Ovary (tissue), 7 donors: ENCODE measurements at regions not wholly inside any gene's neighbourhood (a gene's known extent, or its start where the extent isn't known, plus 50 kb on each side); places are given as distances from the start of the nearest gene placed in this dataset.

Experiments
- DNase-seq, 5 donors: peaks; one replicate each; pipeline ENCODE4 v3.0.0-alpha.2; 2019 to 2020
- H3K27ac ChIP-seq, 2 donors: fragments of 200-600 bp; one replicate each; pipeline versions ENCODE4 v1.5.1 to v1.8.0; 2019 to 2022
- H3K27me3 ChIP-seq: fragments of 200-600 bp; one replicate; pipeline ENCODE4 v1.8.0; 2022
- H3K36me3 ChIP-seq: fragments of 200-600 bp; sonication (generic); one replicate; pipeline ENCODE4 v1.5.1; 2019
- H3K4me1 ChIP-seq: one replicate; pipeline ENCODE4 v1.8.1; 2013; ENCODE audit warnings: mild to moderate bottlenecking, moderate library complexity; ENCODE audit not compliant: insufficient read depth
- H3K4me3 ChIP-seq: fragments of 200-600 bp; sonication (generic); one replicate; pipeline ENCODE4 v1.5.1; 2017
- H3K9me3 ChIP-seq, 2 donors: fragments of 200-600 bp in 1 of 2; sonication (generic) in 1 of 2; one replicate each; pipeline versions ENCODE4 v1.5.1 to v1.8.1; 2013 to 2019; ENCODE audit warnings: mild to moderate bottlenecking in 1 of 2, moderate library complexity in 1 of 2
- EP300 ChIP-seq: sonication (generic); formaldehyde crosslinking; IDR thresholded peaks from one replicate; pipeline ENCODE4 v1.6.1; 2017; ENCODE audit warnings: antibody characterized with exemption
- POLR2A ChIP-seq: fragments of 450-650 bp; IDR thresholded peaks from one replicate; pipeline ENCODE4 v1.6.1; 2017; ENCODE audit warnings: antibody characterized with exemption, mild to moderate bottlenecking, moderate library complexity
- WGBS, 3 donors: extraction: QIAGEN DNeasy Blood & Tissue Kit in 1 of 3; methylation state at CpG; one replicate each; pipeline versions ENCODE4 v1.1.5 to v1.1.7; 2013 to 2017; 5-methylcytosine and 5-hydroxymethylcytosine counted together
- intact Hi-C, 4 donors: fragments of 100-400 bp; cut with DNase I; formaldehyde crosslinking; loops; one replicate each; pipeline versions ENCODE4 v1.11.0 to v1.15.1; 2022 to 2023
- TF ChIP-seq, protein P1 (sequence below), 3 donors: fragments of 450-650 bp in 2 of 3; fragments of 200-600 bp in 1 of 3; IDR thresholded peaks; one replicate each; pipeline versions ENCODE4 v1.5.1 to v1.8.0; 2016 to 2022; ENCODE audit warnings: antibody characterized with exemption in 3 of 3, mild to moderate bottlenecking in 1 of 3
- donor health status: DM: no; HTN: no; CAD: no; lungs with moderate emphysema.
- donor health status: DM: no; HTN: no; CAD: no.
- donor health status: Bipolar disorder and iron deficiency.
- donor health status: DM: no; HTN: no; CAD: no.
- donor health status: DM: yes; HTN: yes; CAD: no.

DNA sequence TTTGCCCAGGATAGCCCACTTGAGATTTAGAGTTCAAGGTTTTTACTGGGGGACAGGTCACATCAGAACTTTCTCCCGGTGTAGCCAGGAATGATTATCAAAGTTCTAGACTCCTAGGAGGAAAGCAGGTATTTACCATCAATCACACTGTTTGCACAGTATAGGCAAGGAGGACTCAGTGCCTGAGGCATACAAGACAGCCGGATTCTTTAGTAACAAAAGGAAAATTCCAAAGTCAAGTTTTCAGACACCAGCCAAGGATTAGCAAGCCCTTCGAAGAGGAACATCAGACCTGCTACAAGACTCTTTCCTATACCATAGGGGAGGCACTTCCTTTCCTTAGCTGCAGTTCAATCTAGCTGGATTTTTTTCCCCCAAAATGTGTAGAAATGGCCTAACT lies 197.8 kb upstream of the USP25 start:
- no peak overlapping the region for H3K27ac ChIP-seq
- DNase-seq: no peak
- H3K27me3 ChIP-seq: no peaks in the 10 kb centered on the region
- no peaks in the 10 kb centered on the region for H3K4me1 ChIP-seq
- no peak overlapping the region for H3K4me3 ChIP-seq
- intact Hi-C loops: no loop called here
- H3K36me3 ChIP-seq: no peaks in the 10 kb centered on the region
- no peaks in the 10 kb centered on the region for H3K9me3 ChIP-seq
- no peak for TF ChIP-seq EP300
- TF ChIP-seq, protein P1, sequence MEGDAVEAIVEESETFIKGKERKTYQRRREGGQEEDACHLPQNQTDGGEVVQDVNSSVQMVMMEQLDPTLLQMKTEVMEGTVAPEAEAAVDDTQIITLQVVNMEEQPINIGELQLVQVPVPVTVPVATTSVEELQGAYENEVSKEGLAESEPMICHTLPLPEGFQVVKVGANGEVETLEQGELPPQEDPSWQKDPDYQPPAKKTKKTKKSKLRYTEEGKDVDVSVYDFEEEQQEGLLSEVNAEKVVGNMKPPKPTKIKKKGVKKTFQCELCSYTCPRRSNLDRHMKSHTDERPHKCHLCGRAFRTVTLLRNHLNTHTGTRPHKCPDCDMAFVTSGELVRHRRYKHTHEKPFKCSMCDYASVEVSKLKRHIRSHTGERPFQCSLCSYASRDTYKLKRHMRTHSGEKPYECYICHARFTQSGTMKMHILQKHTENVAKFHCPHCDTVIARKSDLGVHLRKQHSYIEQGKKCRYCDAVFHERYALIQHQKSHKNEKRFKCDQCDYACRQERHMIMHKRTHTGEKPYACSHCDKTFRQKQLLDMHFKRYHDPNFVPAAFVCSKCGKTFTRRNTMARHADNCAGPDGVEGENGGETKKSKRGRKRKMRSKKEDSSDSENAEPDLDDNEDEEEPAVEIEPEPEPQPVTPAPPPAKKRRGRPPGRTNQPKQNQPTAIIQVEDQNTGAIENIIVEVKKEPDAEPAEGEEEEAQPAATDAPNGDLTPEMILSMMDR (IDR thresholded peaks at IDR 0.05): no peak
- TF ChIP-seq POLR2A: no peak
- WGBS, 3 donors: 79 to 95% (median 84%) methylated on average over 3 of the region's 3 CpGs

DNA sequence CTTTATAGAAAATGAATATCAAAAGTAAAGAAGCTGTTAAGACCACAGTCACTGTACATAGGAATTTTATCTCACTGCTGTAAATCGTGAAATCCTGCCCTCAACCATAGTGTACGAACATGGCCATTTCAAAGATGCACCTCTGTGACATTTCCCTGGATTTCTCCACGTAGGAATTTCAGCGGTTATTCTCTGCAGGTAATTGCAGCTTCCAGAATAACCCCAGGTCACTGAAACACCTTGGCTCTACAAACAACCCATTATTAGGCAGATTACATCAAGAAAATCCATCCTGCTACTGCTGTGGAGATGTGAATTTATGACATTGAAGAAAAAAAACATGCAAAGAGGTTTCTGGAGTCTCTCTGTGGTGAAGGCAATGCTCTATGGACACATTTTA lies 196.2 kb upstream of the USP25 start:
- Histone ChIP-seq H3K27me3 (no peaks in the 10 kb centered on the region), H3K4me3 (no peak overlapping the region), H3K4me1 (no peaks in the 10 kb centered on the region), H3K36me3 (no peaks in the 10 kb centered on the region), H3K9me3 (no peaks in the 10 kb centered on the region), H3K27ac (no peak overlapping the region)
- no peak for DNase-seq
- intact Hi-C loops: no loop called here
- TF ChIP-seq EP300 (no peak), POLR2A (no peak)
- TF ChIP-seq, protein P1 (IDR thresholded peaks at IDR 0.05): no peak
- WGBS, 3 donors: 59 to 73% (median 65%) methylated on average over 4 of the region's 4 CpGs

DNA sequence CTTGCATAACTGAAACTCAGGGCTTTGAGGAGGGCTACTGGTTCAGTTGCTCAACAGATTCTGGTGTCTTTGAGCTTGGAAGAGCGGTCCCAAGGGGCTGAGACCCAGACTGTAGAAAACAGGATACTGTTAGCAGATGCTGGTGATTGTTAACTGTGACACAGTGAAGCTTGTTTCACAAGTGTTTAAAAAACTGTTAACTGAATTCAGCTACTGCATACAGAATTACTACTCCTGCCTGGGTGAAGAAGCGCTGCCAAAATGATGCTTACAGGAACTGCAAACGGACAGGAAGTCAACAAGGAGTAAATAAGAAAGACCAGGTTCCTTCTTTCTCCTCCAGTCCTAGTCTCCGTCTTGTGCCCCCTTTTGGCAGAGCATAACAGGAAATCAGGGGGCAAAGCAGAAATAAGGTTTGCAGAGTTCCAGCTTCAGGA lies 195.3 kb upstream of the USP25 start:
- Histone ChIP-seq H3K4me3 (no peak overlapping the region), H3K27me3 (no peaks in the 10 kb centered on the region), H3K9me3 (no peaks in the 10 kb centered on the region), H3K27ac (no peak overlapping the region), H3K4me1 (no peaks in the 10 kb centered on the region), H3K36me3 (no peaks in the 10 kb centered on the region)
- TF ChIP-seq, protein P1 (IDR thresholded peaks at IDR 0.05): no peak
- TF ChIP-seq EP300 (no peak), POLR2A (no peak)
- no peak for DNase-seq
- WGBS, 3 donors: 56 to 70% (median 69%) methylated on average over 4 of the region's 4 CpGs
- intact Hi-C loops: no loop called here

DNA sequence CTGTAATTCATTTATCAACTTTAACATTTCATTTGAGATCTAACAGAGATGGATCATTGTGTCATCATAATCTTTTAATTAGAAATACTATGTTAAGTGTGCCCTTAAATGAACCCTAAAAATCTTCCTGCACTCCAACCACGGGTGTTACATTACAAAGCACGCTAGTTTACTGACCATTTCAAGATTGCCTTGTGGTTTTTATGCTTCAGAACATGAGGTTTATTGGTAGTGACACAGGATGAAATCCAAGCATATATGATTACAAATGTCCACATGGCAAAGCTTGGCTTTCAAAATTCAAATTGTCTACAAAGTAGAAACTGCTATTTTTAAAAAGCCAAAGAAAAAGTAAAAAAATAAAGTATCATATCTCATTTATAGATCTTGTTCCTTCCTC lies 190.4 kb upstream of the USP25 start:
- Histone ChIP-seq H3K9me3 (no peaks in the 10 kb centered on the region), H3K4me1 (no peaks in the 10 kb centered on the region), H3K4me3 (no peak overlapping the region), H3K27ac (no peak overlapping the region), H3K27me3 (no peaks in the 10 kb centered on the region), H3K36me3 (no peaks in the 10 kb centered on the region)
- TF ChIP-seq, protein P1 (IDR thresholded peaks at IDR 0.05): no peak
- TF ChIP-seq EP300 (no peak), POLR2A (no peak)
- intact Hi-C loops: no loop called here
- DNase-seq: no peak
- WGBS, 3 donors: 51 to 63% (median 56%) methylated on average over 2 of the region's 2 CpGs

DNA sequence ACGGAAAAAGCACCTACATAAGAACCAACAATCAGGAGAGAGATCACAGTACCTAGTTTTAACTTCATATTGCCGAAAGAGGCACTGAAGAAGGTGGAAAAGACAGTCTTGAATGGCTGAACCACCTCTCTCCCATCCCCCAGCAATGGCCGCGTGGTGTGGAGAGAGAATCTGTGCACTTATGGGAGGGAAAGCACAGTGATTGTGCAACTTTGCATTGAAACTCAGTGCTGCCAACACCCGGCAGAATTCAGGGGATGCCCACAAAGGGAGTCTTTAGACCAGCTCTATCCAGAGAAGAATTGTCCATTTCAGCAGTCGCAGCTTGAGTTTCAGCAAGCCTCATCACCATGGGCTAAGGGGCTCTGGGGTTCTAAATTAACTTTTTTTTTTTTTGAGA lies 186.3 kb upstream of the USP25 start:
- Histone ChIP-seq H3K27me3 (no peaks in the 10 kb centered on the region), H3K9me3 (no peaks in the 10 kb centered on the region), H3K36me3 (no peaks in the 10 kb centered on the region), H3K27ac (no peak overlapping the region), H3K4me3 (no peak overlapping the region), H3K4me1 (no peaks in the 10 kb centered on the region)
- intact Hi-C loops: no loop called here
- no peak for DNase-seq
- no peak for TF ChIP-seq POLR2A
- TF ChIP-seq, protein P1 (IDR thresholded peaks at IDR 0.05): no peak
- no peak for TF ChIP-seq EP300
- WGBS, 3 donors: 33 to 86% (median 61%) methylated on average over 6 of the region's 6 CpGs
